Right lobe of liver (tissue), 6 donors: ENCODE measurements at regions not wholly inside any gene's neighbourhood (a gene's known extent, or its start where the extent isn't known, plus 50 kb on each side); places are given as distances from the start of the nearest gene placed in this dataset.

ENCODE experiments used
- ATAC-seq, 4 donors: fragments of 200-7000 bp; cut with Tn5 transposase; one replicate each; pipeline ENCODE4 v1.9.1; 2020; ENCODE audit warnings: mild to moderate bottlenecking in 4 of 4, moderate library complexity in 4 of 4
- DNase-seq, 3 donors: peaks; one replicate each; pipeline ENCODE4 v3.0.0-alpha.2; 2020
- H3K27ac ChIP-seq, 3 donors: fragments of 200-600 bp; one replicate each; pipeline ENCODE4 v1.8.0; 2022
- H3K27me3 ChIP-seq, 2 donors: fragments of 200-600 bp; one replicate each; pipeline ENCODE4 v1.8.0; 2022
- H3K36me3 ChIP-seq, 4 donors: fragments of 200-600 bp; sonication (generic) in 1 of 4; one replicate each; pipeline versions ENCODE4 v1.5.1 to v1.8.0; 2017 to 2022; ENCODE audit warnings: control low read depth in 1 of 4
- H3K4me1 ChIP-seq, 4 donors: fragments of 200-600 bp; sonication (generic) in 1 of 4; one replicate each; pipeline versions ENCODE4 v1.5.1 to v1.8.0; 2017 to 2022; ENCODE audit warnings: control low read depth in 1 of 4
- H3K4me3 ChIP-seq, 3 donors: fragments of 200-600 bp; one replicate each; pipeline ENCODE4 v1.8.0; 2022
- H3K9me3 ChIP-seq, 4 donors: fragments of 200-600 bp; sonication (generic) in 1 of 4; one replicate each; pipeline versions ENCODE4 v1.5.1 to v1.8.0; 2017 to 2022; ENCODE audit warnings: control low read depth in 1 of 4
- CTCF ChIP-seq, 4 donors: fragments of 200-600 bp in 3 of 4; fragments of 450-650 bp in 1 of 4; IDR thresholded peaks; one replicate each; pipeline versions ENCODE4 v1.5.1 to v1.8.0; 2016 to 2022; ENCODE audit warnings: antibody characterized with exemption in 4 of 4, mild to moderate bottlenecking in 2 of 4
- POLR2A ChIP-seq: fragments of 450-650 bp; IDR thresholded peaks from one replicate; pipeline ENCODE4 v1.6.1; 2017; ENCODE audit warnings: antibody characterized with exemption, mild to moderate bottlenecking
- WGBS: methylation state at CpG from one replicate; pipeline ENCODE4 v1.1.6; 2018; ENCODE audit warnings: low coverage, low lambda C conversion rate; ENCODE audit not compliant: insufficient coverage; ENCODE audit errors: missing lambda C conversion rate; 5-methylcytosine and 5-hydroxymethylcytosine counted together
- intact Hi-C, 2 donors: fragments of 100-400 bp; cut with DNase I; formaldehyde crosslinking; loops; one replicate each; pipeline versions ENCODE4 v1.11.2 to v1.14.1; 2022
- donor health status: DM: no; HTN: yes; CAD: no.
- donor health status: DM: no; HTN: no; CAD: no.
- donor health status: DM: no; HTN: no; CAD: no.
- donor health status: DM: no; HTN: yes; CAD: no.
- donor health status: DM: no; HTN: yes; CAD: no.

DNA sequence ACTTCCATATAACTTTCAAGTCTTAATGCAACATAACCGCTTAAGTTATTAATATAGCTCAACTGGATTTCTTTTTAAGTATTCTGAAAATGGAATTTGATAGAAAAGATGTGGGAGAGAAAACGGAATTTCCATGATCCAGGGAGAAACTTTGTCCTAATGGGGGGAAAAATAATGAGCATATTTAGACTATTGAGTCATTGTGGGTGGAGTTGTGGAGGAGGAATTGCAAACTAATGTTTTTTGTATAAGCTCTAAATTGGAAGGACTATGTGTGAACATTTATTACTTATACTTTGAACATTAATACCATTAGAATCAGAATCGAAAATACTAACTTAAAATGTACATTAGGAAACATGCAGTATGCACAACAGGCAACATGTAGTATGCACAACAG is 159.9 kb upstream of the NEGR1 start:
- no peaks in the 10 kb centered on the region for H3K4me1 ChIP-seq
- no peaks in the 10 kb centered on the region for H3K36me3 ChIP-seq
- H3K27ac ChIP-seq, result no peak overlapping the region
- no peak for TF ChIP-seq CTCF (IDR thresholded peaks at IDR 0.05)
- TF ChIP-seq POLR2A, result no peak
- ATAC-seq (no peak), DNase-seq (no peak)
- no peaks in the 10 kb centered on the region for H3K9me3 ChIP-seq
- H3K27me3 ChIP-seq, result no peaks in the 10 kb centered on the region
- WGBS, result 45% methylated on average over 3 of the region's 3 CpGs
- H3K4me3 ChIP-seq, result no peak overlapping the region
- intact Hi-C loops, result no loop called here

DNA sequence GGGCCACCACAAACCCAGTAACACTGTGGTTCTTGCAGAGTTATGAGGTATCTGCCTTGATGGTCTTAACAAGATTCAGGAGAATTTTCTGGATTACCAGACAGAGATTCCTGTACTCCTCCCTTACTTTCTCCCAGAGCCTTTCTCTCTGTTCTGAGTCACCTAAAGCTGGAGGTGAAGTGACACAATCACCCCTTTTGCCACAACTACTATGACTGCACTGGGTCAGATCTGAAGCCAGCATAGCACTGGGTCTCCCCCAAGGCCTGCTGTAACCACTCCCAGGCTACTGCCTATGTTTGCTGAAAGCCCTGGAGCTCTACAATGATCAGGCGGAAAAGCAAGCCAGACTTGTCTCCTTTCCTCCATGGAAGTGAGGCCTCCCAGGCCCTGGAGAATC is 156.7 kb upstream of the NEGR1 start:
- no CpG with 5 or more reads among the region's 1 CpG for whole genome bisulfite sequencing
- intact Hi-C loops, result no loop called here
- no peak overlapping the region for H3K4me3 ChIP-seq
- H3K27me3 ChIP-seq, result no peaks in the 10 kb centered on the region
- no peak for ATAC-seq
- TF ChIP-seq POLR2A (no peak), CTCF (IDR thresholded peaks at IDR 0.05) (no peak)
- no peak overlapping the region for H3K27ac ChIP-seq
- no peaks in the 10 kb centered on the region for H3K4me1 ChIP-seq
- no peaks in the 10 kb centered on the region for H3K36me3 ChIP-seq
- DNase-seq, result no peak
- no peaks in the 10 kb centered on the region for H3K9me3 ChIP-seq

DNA sequence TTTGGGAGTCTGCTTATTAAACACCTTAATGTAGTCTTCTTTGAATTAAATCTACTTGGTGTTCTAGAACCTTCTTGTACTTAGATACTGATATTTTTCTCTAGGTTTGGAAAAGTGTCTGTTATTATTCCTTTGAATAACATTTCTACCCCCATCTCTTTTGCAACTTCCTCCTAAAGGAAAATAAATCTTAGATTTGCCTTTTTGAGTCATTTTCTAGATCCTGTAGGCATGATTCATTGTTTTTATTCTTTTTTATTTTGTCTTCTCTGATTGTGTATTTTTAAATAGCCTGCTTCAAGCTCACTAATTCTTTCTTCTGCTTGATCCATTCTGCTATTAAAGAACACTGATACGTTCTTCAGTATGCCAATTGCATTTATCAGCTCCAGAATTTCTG is 155.9 kb upstream of the NEGR1 start:
- DNase-seq, result no peak
- Histone ChIP-seq H3K27me3 (no peaks in the 10 kb centered on the region), H3K36me3 (no peaks in the 10 kb centered on the region), H3K4me1 (no peaks in the 10 kb centered on the region), H3K9me3 (no peaks in the 10 kb centered on the region), H3K4me3 (no peak overlapping the region), H3K27ac (no peak overlapping the region)
- no peak for ATAC-seq
- TF ChIP-seq CTCF (IDR thresholded peaks at IDR 0.05) (no peak), POLR2A (no peak)
- WGBS, result 20% methylated on average over 1 of the region's 1 CpG
- intact Hi-C loops, result no loop called here

DNA sequence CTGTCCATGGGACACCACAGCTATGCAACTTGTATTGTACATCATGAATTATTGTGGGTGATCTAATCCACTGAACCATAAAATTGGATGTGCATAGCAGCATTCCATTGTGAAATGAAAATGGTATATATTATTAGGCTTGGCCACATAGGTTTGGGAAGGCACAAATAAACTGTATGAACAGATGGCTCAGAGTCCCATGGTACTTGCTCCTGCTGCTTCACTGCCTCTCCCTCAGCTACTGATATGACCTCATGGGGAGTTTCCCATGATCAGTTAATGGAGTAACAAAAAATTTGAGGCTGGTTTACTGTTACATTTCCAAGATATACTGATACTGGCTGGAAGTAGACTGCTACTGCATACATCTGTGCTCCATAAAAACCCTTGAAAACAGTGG is 152.7 kb upstream of the NEGR1 start:
- no peaks in the 10 kb centered on the region for H3K27me3 ChIP-seq

More for the DNA sequence above, 152.7 kb upstream of the NEGR1 start:
- Histone ChIP-seq H3K4me3 (no peak overlapping the region), H3K9me3 (peaks cover 0 to 1% (median 0%) of the 10 kb centered on the region in 4 donors), H3K36me3 (no peaks in the 10 kb centered on the region), H3K27ac (no peak overlapping the region), H3K4me1 (no peaks in the 10 kb centered on the region)
- ATAC-seq, result no peak
- DNase-seq, result no peak
- intact Hi-C loops, result no loop called here
- TF ChIP-seq POLR2A (no peak), CTCF (IDR thresholded peaks at IDR 0.05) (no peak)
